ENCODE measurements at regions not wholly inside any gene's neighbourhood (a gene's known extent, or its start where the extent isn't known, plus 50 kb on each side); places are given as distances from the start of the nearest gene placed in this dataset.

DNA sequence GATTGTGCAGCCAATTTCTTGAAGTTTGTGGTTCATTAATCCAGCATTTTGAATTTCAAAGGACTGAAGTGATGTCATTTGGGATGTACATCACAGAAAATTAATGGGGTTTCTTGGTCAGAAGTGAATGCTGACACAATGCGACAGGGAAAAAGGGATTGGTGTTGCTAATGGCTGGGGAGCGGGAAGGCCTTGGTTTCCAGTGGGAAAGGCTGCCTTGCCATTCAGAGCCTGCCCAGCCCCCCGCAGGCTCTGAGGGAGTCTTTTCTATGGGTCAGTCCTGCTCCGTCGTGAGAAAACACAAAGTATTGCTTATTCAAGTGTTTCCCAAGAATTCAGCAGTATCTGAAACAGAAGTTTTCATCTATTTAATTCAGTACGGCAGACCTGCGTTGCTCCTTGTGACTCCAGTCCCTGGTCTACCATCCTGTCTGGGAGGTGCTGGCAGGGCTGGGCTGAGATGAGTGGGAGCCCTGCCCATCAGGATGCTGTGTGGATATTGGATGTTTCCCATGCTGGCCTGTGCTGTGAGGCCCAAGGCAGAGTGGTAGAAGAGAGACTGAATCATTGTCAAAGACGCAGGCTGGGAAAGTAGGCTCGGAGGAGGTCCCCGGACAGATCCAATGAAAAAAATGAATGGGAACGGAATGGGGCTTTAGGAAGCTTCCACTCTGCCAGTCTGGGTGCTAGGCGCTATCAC is 111.2 kb upstream of the KLHL25 start:
- TF ChIP-seq EZH2phosphoT487 (IDR thresholded peaks at IDR 0.05; ENCODE audit: borderline replicate concordance, low read length): no peak
- TF ChIP-seq, protein P1, sequence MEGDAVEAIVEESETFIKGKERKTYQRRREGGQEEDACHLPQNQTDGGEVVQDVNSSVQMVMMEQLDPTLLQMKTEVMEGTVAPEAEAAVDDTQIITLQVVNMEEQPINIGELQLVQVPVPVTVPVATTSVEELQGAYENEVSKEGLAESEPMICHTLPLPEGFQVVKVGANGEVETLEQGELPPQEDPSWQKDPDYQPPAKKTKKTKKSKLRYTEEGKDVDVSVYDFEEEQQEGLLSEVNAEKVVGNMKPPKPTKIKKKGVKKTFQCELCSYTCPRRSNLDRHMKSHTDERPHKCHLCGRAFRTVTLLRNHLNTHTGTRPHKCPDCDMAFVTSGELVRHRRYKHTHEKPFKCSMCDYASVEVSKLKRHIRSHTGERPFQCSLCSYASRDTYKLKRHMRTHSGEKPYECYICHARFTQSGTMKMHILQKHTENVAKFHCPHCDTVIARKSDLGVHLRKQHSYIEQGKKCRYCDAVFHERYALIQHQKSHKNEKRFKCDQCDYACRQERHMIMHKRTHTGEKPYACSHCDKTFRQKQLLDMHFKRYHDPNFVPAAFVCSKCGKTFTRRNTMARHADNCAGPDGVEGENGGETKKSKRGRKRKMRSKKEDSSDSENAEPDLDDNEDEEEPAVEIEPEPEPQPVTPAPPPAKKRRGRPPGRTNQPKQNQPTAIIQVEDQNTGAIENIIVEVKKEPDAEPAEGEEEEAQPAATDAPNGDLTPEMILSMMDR (IDR thresholded peaks at IDR 0.05; ENCODE audit: low read depth, low read length, poor library complexity, severe bottlenecking): no peak
